ENCODE measurements at regions not wholly inside any gene's neighbourhood (a gene's known extent, or its start where the extent isn't known, plus 50 kb on each side); places are given as distances from the start of the nearest gene placed in this dataset.

DNA sequence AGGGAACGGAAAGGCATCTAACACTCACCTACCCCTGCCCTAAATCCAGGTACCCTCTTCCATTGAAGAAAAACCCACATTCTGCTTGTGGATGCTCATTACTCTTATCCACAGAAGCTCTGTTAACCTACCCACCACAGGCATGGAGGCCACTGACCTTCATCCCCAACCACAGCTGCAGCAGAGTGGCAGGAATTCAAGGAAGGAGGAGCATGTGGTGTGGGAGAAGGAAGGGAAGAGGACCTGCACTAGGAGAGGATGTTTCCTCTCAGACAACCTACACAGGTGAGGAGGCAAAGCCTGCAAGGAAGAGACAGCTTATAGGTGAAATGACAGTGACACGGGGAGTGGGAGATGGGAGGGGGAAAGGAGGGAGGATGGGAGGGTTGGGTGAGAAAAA is 192.5 kb upstream of the TSC22D2 start:
- DNase-seq (ENCODE audit: low spot score) (no peak), ATAC-seq (no peak)
- Mint-ChIP-seq H3K27ac (no peak overlapping the region), H3K9me3 (no peaks in the 10 kb centered on the region), H3K36me3 (no peaks in the 10 kb centered on the region), H3K27me3 (peaks cover 15 to 43% of the 10 kb centered on the region in 2 donors), H3K4me1 (ENCODE audit: low read depth in 2 of 2) (no peaks in the 10 kb centered on the region), H3K4me3 (no peak overlapping the region)

DNA sequence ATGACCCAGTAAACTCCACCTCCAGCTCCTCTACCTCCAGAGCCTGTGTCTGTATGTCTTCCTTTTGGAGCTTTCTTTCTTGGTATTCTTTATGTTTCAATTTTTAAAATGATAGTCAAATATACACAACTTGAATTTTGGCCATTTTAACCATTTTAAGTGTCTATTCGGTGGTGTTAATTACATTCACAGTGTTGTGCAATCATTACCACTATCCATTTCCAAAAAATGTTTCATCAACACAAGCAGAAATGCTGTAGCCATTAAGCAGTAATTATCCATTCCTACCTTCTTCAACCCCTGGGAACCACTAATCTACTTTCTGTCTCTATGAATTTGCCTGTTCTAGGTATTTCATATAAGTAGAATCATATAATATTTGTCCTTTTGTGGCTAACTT is 194.5 kb upstream of the TSC22D2 start:
- no peak for ATAC-seq
- Mint-ChIP-seq H3K9me3 (no peaks in the 10 kb centered on the region), H3K27me3 (peaks cover 17 to 49% of the 10 kb centered on the region in 2 donors), H3K27ac (no peak overlapping the region), H3K4me1 (ENCODE audit: low read depth in 2 of 2) (no peaks in the 10 kb centered on the region), H3K36me3 (no peaks in the 10 kb centered on the region), H3K4me3 (no peak overlapping the region)
- no peak for DNase-seq (ENCODE audit: low spot score)

DNA sequence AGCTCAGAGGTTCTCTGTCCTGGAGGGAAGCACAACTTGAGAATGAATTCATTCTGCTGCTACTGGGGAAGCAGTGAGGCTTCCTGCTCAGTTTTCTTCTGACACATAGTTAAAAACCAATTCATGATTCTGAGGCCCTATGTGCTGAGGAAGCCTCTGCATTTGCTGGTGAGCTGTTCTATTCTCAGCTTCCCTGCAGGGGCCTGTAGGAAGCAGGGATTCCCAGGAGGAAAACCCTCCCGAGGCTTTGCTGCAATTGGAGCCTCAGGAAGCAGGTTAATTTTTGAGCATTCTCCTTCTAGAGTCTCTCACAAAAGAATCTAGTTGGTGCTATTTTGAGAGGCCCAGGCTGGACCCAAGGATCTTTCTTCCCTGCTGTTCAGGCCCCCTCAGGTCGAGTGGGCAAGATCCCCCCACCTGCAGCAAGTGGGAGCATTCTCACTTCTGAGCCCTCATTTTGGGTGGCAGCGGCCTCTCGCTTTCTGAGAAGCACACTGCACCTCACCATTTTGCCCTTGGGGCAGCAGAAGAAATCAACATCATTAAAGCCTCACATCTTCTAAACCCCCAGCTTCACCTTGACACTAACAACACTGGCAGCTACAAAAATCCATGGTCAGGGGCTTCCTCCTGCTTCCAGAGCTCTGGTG is 197.5 kb upstream of the TSC22D2 start:
- Mint-ChIP-seq H3K27ac (no peak overlapping the region), H3K4me3 (no peak overlapping the region), H3K9me3 (no peaks in the 10 kb centered on the region), H3K4me1 (ENCODE audit: low read depth in 2 of 2) (no peaks in the 10 kb centered on the region), H3K27me3 (peaks cover 27 to 46% of the 10 kb centered on the region in 2 donors), H3K36me3 (no peaks in the 10 kb centered on the region)
- ATAC-seq, result no peak
- DNase-seq (ENCODE audit: low spot score), result no peak

DNA sequence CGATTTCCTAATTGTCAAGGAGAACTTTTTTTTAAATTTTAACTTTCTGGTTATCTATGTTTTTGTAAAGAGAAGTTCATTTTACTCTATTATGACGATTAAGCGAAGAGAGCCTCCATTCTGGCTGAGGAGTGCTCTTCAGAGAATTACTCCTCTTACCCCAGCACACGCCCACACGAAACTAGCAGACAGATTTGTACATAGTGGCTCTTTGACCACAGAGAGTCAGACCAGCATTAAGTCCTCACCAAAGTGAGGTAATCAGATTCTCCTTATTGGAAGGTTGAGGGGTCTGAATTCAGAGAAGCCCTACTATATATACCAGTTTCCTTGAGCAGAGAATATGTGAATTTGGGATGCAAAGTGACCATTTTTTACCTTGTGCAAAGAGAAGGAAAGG is 204.8 kb upstream of the TSC22D2 start:
- no peaks in the 10 kb centered on the region for H3K4me1 Mint-ChIP-seq (ENCODE audit: low read depth in 2 of 2)
- H3K9me3 Mint-ChIP-seq, result no peaks in the 10 kb centered on the region
- H3K4me3 Mint-ChIP-seq, result no peak overlapping the region
- DNase-seq (ENCODE audit: low spot score) (no peak), ATAC-seq (no peak)
- H3K27me3 Mint-ChIP-seq, result peaks cover 26 to 28% of the 10 kb centered on the region in 2 donors
- no peak overlapping the region for H3K27ac Mint-ChIP-seq
- no peaks in the 10 kb centered on the region for H3K36me3 Mint-ChIP-seq

DNA sequence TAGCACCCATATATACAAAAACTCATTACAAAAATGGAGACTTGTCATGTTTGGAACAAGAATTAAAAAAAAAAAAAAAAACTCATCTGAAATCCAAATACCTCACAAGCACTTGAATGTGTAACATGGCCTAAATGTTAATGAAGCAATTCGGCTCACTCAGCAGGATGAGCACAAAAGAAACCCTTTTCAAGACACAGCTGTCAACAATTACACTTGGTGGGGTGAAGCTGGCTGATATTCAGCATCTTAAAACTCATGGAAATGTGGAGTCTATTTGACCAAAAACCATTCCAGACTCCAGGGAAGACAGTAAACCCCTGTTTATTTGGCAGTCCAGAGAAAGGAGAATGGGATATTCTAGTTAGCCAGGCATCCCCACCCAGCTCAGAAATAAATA is 205.4 kb upstream of the TSC22D2 start:
- Mint-ChIP-seq H3K27ac (no peak overlapping the region), H3K4me3 (no peak overlapping the region), H3K36me3 (no peaks in the 10 kb centered on the region), H3K9me3 (no peaks in the 10 kb centered on the region), H3K4me1 (ENCODE audit: low read depth in 2 of 2) (no peaks in the 10 kb centered on the region), H3K27me3 (peaks cover 25 to 28% of the 10 kb centered on the region in 2 donors)
- DNase-seq (ENCODE audit: low spot score), result no peak
- ATAC-seq, result no peak

DNA sequence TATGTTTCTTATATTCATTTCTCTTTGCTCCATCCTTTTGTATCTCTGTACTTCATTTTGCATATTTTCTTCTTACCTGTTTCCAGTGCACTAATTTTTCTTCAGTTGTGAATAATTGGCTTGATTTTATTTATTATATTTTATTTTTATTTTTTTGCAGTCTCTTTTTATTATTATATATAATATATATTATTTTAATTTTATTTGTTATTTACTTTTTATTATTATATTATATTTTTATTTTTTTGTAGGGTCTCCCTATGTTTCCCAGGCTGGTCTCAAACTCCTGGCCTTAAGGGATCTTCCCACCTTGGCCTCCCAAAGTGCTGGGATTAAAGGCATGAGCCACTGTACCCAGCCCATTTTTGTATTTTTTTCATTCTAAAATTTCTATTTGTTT is 213.1 kb upstream of the TSC22D2 start:
- Mint-ChIP-seq H3K9me3 (no peaks in the 10 kb centered on the region), H3K4me1 (ENCODE audit: low read depth in 2 of 2) (no peaks in the 10 kb centered on the region), H3K4me3 (no peak overlapping the region), H3K36me3 (no peaks in the 10 kb centered on the region), H3K27ac (no peak overlapping the region), H3K27me3 (peaks cover 18 to 55% of the 10 kb centered on the region in 2 donors)
- no peak for ATAC-seq
- no peak for DNase-seq (ENCODE audit: low spot score)

DNA sequence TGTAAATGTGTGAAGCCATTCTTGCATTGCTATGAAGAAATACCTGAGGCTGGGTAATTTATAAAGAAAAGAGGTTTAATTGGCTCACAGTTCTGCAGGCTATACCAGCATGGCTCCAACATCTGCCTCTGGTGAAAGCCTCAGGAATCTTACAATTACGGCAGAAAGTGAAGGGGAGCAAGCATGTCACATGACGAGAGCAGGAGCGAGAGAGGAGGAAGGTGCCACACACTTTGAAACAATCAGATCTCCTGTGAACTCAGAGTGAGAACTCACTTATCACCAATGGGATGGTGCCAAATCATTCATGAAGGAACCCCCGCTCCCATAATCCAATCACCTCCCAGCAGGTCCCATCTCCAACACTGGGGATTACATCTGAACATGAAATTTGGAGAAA is 213.6 kb upstream of the TSC22D2 start:
- no peaks in the 10 kb centered on the region for H3K9me3 Mint-ChIP-seq
- no peaks in the 10 kb centered on the region for H3K4me1 Mint-ChIP-seq (ENCODE audit: low read depth in 2 of 2)
- peaks cover 22 to 60% of the 10 kb centered on the region in 2 donors for H3K27me3 Mint-ChIP-seq
- no peak for DNase-seq (ENCODE audit: low spot score)
- no peak for ATAC-seq
- no peak overlapping the region for H3K4me3 Mint-ChIP-seq
- H3K36me3 Mint-ChIP-seq, result no peaks in the 10 kb centered on the region
- no peak overlapping the region for H3K27ac Mint-ChIP-seq

DNA sequence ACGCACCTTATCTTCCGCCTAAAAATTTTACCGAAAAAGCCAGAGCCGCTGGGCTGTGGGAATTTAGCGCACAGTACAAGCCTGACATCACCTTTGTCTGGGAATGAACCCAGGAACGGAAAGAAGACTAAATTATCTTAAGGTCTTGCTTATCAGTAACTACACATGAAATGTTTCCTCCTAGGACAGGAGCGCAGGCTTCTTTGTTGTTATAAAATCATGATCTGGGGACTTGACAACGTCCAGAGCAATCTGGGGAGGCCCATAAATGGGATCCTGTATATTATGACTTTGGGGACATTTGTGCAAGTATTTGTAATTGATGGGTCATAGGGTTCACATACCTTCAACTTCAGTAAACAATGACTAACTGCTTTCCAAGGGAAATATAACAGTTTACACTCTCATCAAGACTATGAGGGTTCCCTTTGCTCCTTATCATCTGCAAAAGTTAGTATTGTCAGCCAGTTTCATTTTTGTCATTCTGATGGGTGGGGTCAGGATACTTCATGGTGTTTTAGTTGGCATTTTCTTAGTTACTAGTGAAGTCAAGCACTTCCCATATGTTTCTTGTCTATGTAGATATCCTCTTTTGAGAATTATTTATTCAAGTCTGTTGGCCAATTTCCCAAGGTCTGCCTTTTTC is 213.9 kb upstream of the PFN2 start:
- Mint-ChIP-seq H3K4me3 (no peak overlapping the region), H3K27ac (no peak overlapping the region), H3K4me1 (ENCODE audit: low read depth in 2 of 2) (no peaks in the 10 kb centered on the region), H3K9me3 (no peaks in the 10 kb centered on the region), H3K36me3 (no peaks in the 10 kb centered on the region), H3K27me3 (peaks cover 30 to 38% of the 10 kb centered on the region in 2 donors)
- DNase-seq (ENCODE audit: low spot score) (no peak), ATAC-seq (no peak)

DNA sequence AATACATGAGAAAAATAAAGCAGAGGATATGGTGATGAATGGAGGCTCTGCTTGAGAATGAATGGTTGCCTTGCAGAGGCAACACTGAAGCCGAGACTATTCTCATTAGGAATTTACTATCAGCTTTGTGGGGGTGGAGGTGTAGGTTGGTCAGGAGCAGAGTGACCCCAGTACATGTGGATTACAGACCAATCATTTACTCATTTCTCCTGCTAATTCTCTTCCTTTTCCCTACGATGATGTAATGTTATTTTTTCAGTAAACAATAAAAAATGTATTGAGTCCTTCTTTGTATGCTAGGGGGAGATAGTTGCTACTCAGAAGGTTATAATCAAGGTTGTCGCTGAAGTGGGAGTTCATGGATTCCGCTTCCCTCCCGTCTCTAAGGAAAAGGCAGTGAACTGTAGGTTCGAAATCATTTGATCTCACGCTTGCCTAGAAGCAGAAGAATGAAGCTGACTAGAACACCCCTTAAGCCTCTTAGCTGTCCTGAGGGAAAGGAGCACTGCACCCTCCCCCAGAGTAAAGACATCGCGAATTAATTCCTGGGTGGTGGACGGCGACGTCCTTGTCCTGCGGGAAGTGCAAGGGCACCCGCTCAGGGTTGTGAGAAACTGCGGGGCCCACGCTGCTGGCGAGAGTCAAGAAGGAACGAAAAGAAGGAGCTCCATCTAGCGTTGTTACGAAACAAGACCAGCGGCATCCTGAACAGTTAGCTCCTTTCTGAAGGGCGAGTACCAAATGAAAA is 213.2 kb upstream of the PFN2 start:
- Mint-ChIP-seq H3K4me1 (ENCODE audit: low read depth in 2 of 2) (no peaks in the 10 kb centered on the region), H3K27ac (no peak overlapping the region), H3K36me3 (no peaks in the 10 kb centered on the region), H3K9me3 (no peaks in the 10 kb centered on the region), H3K4me3 (no peak overlapping the region), H3K27me3 (peaks cover 30 to 35% of the 10 kb centered on the region in 2 donors)
- DNase-seq (ENCODE audit: low spot score) (peak; percentile 63), ATAC-seq (peak; percentile 70 to 81)

DNA sequence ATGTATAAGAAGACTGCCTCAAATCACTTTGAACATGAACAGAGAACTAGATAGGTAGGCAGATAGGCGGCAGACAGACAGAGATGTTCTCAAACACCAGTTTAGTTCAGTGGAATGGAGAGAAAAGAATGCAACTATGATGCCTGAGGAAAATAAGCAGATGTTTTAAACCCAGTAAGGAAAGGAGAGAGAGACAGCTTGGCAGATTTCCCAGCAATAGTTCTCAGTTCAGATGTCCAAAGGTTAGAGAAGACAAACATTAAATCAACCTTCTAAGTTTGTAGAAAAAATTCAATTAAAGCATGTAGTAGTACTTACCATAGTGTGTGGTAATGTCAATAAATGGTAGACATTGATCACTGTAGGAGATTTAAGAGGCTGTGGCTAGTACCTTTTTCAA is 209.6 kb upstream of the PFN2 start:
- DNase-seq (ENCODE audit: low spot score), result no peak
- Mint-ChIP-seq H3K4me1 (ENCODE audit: low read depth in 2 of 2) (no peaks in the 10 kb centered on the region), H3K9me3 (no peaks in the 10 kb centered on the region), H3K27me3 (peaks cover 17 to 29% of the 10 kb centered on the region in 2 donors), H3K36me3 (no peaks in the 10 kb centered on the region), H3K27ac (no peak overlapping the region), H3K4me3 (no peak overlapping the region)
- ATAC-seq, result no peak

DNA sequence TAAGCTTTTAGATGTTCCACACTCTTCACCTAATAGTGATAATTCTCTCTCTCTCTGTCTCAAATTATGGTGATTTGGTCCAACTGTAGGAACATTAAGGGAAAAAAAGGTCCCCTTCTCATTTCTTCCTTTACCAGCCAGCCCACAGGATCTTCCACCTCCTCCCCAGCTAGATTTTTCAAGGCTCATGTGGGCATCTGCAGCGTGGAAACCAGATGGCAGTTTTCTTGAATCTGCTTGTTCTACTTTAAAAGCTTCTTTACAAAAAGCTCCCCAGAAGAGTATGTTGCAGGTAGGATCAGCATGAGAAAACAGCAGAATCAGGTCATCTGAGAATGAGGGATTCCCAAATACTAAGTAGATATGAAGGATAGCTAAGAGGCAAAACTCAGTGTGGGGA is 208.6 kb upstream of the PFN2 start:
- peaks cover 23 to 36% of the 10 kb centered on the region in 2 donors for H3K27me3 Mint-ChIP-seq
- H3K36me3 Mint-ChIP-seq, result no peaks in the 10 kb centered on the region

DNA sequence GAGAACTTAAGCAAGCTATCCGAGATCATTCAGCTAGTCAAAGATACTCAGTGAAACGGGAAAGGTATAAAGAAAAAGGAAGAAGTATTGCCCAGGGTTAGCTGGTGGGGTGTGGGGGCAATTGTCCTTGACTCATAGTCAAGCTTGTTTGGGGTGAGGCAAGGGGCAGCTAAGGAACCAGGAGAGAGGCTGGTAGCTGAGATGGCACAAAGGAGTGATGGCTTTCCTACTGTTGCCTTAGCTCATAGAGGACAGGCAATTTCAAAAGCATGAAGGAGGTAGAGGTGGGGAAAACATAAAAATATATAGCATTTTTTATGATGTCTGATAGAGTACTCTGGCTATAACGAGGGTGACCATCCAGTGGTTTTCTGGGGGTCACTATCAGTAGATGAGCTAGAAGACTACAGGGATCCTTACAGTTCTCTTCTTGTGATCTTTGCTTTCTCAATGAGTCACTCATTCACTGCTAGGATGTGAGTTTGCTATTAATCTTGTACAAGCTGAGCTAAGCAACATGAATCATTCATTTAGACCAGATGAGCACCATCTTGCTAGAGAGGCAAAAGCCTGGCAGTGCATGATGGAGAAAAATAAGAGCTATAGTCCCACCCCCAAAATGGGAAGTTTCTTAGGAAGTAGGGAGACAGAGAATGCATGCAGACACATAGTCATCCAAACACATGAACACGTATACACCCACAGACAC is 207.1 kb upstream of the PFN2 start:
- Mint-ChIP-seq H3K36me3 (no peaks in the 10 kb centered on the region), H3K4me1 (ENCODE audit: low read depth in 2 of 2) (no peaks in the 10 kb centered on the region), H3K4me3 (no peak overlapping the region), H3K27me3 (peaks cover 26 to 36% of the 10 kb centered on the region in 2 donors), H3K9me3 (no peaks in the 10 kb centered on the region), H3K27ac (no peak overlapping the region)
- peak in 1 of 2 donors; percentile 20 for ATAC-seq
- no peak for DNase-seq (ENCODE audit: low spot score)

More for the DNA sequence above, 208.6 kb upstream of the PFN2 start:
- Mint-ChIP-seq H3K9me3 (no peaks in the 10 kb centered on the region), H3K4me3 (no peak overlapping the region), H3K27ac (no peak overlapping the region), H3K4me1 (ENCODE audit: low read depth in 2 of 2) (no peaks in the 10 kb centered on the region)
- DNase-seq (ENCODE audit: low spot score), result no peak
- no peak for ATAC-seq

DNA sequence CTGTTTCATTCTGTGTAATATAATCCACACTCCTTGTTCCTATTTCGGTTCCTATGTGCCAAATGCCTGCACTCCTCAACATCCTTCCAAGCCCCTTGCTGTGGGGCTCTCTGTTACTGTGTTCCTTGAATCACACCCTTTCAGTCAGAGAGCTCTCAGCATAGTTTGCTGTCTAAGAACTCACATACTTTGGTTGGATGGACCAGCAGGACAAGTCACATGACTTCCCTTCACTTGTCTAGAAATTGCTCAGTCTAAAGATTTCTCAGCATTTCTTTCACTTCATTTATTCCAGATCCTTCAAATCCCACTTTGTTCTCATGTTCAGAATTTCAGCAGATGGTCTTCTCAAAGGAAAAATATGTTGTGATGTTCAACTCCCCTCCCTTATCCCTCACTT is 203.5 kb upstream of the PFN2 start:
- no peak overlapping the region for H3K4me3 Mint-ChIP-seq
- no peak for DNase-seq (ENCODE audit: low spot score)
- H3K36me3 Mint-ChIP-seq, result no peaks in the 10 kb centered on the region
- no peak overlapping the region for H3K27ac Mint-ChIP-seq
- peaks cover 16 to 26% of the 10 kb centered on the region in 2 donors for H3K27me3 Mint-ChIP-seq
- H3K4me1 Mint-ChIP-seq (ENCODE audit: low read depth in 2 of 2), result no peaks in the 10 kb centered on the region
- ATAC-seq, result no peak
- no peaks in the 10 kb centered on the region for H3K9me3 Mint-ChIP-seq

DNA sequence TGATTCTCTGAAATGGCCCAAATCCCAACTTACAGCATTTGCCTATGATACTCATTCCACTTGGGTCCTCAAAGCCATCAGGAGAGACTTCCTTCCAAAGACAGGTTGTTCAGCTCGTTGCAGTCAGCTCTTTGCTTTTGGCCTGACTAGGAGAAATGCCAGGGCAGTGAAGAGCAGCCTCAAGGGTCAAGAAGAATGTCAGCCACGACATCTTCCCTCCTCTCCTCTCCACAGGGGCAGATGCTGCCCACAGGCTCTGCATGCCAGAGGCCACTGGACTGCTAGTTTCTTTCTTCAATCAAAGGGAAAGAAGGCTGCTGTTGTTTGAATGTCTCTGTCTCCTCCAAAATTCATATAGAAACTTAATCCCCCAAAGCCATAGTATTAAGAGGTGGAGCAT is 201.7 kb upstream of the PFN2 start:
- Mint-ChIP-seq H3K4me3 (no peak overlapping the region), H3K27ac (no peak overlapping the region), H3K27me3 (peaks cover 16 to 23% of the 10 kb centered on the region in 2 donors), H3K4me1 (ENCODE audit: low read depth in 2 of 2) (no peaks in the 10 kb centered on the region), H3K9me3 (no peaks in the 10 kb centered on the region), H3K36me3 (no peaks in the 10 kb centered on the region)
- DNase-seq (ENCODE audit: low spot score) (no peak), ATAC-seq (peak in 1 of 2 donors; percentile 24)
